Natural killer cell treated with Interleukin-12 subunit alpha and Interleukin-12 subunit beta and Interleukin-15 and Interleukin-18, amount 100 ng/mL, for 72 hours (primary cell): ENCODE measurements at regions not wholly inside any gene's neighbourhood (a gene's known extent, or its start where the extent isn't known, plus 50 kb on each side); places are given as distances from the start of the nearest gene placed in this dataset.
"Not testable (repeated sequence)": the region's sequence is repeated elsewhere in the genome, so short reads cannot be mapped to it uniquely, and the experiment has no call there.

Experiments
- ATAC-seq, 2 donors: fragments of 150-1000 bp; cut with Tn5 transposase in 1 of 2; sonication (Bioruptor Pico), chemical (Tn5 transposase) in 1 of 2; 2 replicates each; pipeline ENCODE4 v1.10.0; 2021
- DNase-seq: peaks from one replicate; pipeline ENCODE4 v3.0.0; 2022; ENCODE audit warnings: low spot score
- H3K27ac Mint-ChIP-seq, 2 donors: 1 replicate in 1 of 2; 2 replicates in 1 of 2; pipeline ENCODE4 v1.8.0; 2022; ENCODE audit warnings: mixed read lengths in 2 of 2, mild to moderate bottlenecking in 1 of 2, moderate library complexity in 1 of 2
- H3K27me3 Mint-ChIP-seq, 2 donors: 1 replicate in 1 of 2; 2 replicates in 1 of 2; pipeline ENCODE4 v1.8.0; 2022; ENCODE audit warnings: mixed read lengths in 2 of 2
- H3K36me3 Mint-ChIP-seq: one replicate; pipeline ENCODE4 v1.8.0; 2022; ENCODE audit warnings: mixed read lengths
- H3K4me1 Mint-ChIP-seq, 2 donors: 1 replicate in 1 of 2; 2 replicates in 1 of 2; pipeline ENCODE4 v1.8.0; 2022; ENCODE audit warnings: low read depth in 2 of 2, mixed read lengths in 2 of 2, mild to moderate bottlenecking in 1 of 2
- H3K4me3 Mint-ChIP-seq: one replicate; pipeline ENCODE4 v1.8.0; 2022; ENCODE audit warnings: mixed read lengths
- H3K9me3 Mint-ChIP-seq: 2 replicates; pipeline ENCODE4 v1.8.0; 2022; ENCODE audit warnings: mixed read lengths

DNA sequence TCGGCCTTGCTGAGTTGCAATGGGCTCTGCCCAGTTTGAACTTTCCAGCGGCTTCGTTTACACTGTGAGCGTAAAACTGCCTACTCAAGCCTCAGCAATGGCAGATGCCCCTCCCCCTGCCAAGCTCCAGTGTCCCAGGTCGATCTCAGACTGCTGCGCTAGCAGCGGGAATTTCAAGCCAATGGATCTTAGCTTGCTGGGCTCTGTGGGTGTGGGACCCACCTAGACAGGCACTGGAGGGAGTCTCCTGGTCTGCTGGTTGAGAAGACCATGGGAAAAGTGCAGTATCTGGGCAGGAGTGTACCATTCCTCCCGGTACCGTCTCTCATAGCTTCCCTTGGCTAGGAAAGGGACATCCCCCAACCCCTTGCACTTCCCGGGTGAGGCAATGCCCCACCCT, 88.2 kb downstream of the KLHL28 start:
- Mint-ChIP-seq H3K27me3 (peaks cover 10 to 19% of the 10 kb centered on the region in 2 donors), H3K4me3 (no peak overlapping the region), H3K4me1 (no peaks in the 10 kb centered on the region), H3K36me3 (peaks cover 6% of the 10 kb centered on the region), H3K27ac (no peak overlapping the region), H3K9me3 (peaks cover 3% of the 10 kb centered on the region)
- no peak for DNase-seq
- ATAC-seq = no peak

DNA sequence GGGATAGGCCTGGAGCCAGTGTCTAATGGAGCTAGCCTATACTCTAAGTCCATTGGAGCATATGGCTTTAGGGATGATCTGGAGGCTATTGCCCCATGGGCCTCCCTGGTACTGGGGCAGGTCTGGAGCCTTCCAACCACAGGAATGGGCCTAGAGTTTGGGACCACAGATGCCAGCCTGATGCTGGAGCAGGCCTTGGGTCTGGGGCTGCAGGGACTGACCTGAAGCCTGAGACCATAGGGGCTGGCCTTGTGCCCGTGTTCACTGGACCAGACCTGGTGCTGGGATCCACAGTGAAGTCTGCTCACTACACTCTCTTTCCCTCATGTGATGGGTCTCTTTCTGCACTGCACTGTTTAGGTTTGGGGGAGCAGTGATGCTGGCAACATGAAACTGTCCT, 95.0 kb downstream of the KLHL28 start:
- H3K4me1 Mint-ChIP-seq = no peaks in the 10 kb centered on the region
- H3K9me3 Mint-ChIP-seq = peaks cover 5% of the 10 kb centered on the region
- ATAC-seq = peak in 1 of 2 donors; percentile 58
- H3K27me3 Mint-ChIP-seq = peaks cover 7 to 14% of the 10 kb centered on the region in 2 donors
- no peak overlapping the region for H3K4me3 Mint-ChIP-seq
- no peak for DNase-seq
- no peaks in the 10 kb centered on the region for H3K36me3 Mint-ChIP-seq
- H3K27ac Mint-ChIP-seq = no peak overlapping the region

DNA sequence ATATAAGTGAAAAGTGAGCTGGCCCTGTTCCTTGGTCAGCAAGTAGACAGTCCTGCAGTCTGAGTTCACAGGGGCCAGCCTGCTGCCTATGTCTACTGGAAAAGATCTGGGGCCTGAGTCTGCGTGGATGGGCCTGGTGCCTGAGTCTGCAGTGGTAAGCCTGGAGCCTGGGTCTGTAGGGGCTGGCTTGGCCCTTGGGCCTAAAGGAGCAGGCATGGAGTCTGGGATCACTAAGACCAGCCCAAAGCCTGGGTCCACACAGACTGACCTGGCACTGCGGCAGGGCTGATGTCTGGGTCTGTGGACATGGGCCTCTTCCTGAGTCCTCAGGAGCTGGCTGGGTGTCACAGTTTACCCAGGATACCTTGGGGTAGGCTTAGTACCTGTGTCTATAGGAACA, 95.4 kb downstream of the KLHL28 start:
- no peak overlapping the region for H3K4me3 Mint-ChIP-seq
- H3K36me3 Mint-ChIP-seq = no peaks in the 10 kb centered on the region
- H3K27me3 Mint-ChIP-seq = peaks cover 7 to 14% of the 10 kb centered on the region in 2 donors
- no peak overlapping the region for H3K27ac Mint-ChIP-seq
- ATAC-seq (peak in 1 of 2 donors; percentile 20), DNase-seq (no peak)
- no peaks in the 10 kb centered on the region for H3K4me1 Mint-ChIP-seq
- H3K9me3 Mint-ChIP-seq = peaks cover 5% of the 10 kb centered on the region

DNA sequence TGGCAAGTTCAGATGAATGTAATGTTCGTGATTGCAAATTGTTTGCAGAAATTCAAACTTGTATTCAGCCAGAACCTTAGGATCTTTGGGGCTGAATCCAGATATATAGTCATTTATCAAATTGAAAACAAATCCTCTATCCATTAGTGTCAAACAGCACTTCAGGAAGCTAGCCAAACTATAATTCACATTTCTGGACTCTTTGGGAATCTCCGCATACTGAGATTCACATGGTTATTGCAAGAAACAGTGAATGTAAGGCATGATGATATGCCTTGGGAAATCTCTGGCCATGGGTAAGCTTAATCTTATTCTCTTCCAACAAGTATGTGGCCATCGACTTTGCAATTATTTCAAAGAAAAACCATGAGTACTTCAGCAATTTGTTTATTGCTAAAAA, 98.5 kb downstream of the KLHL28 start:
- H3K36me3 Mint-ChIP-seq = peaks cover 4% of the 10 kb centered on the region
- H3K27ac Mint-ChIP-seq = no peak overlapping the region
- H3K4me3 Mint-ChIP-seq = no peak overlapping the region
- DNase-seq (no peak), ATAC-seq (no peak)
- H3K9me3 Mint-ChIP-seq = peaks cover 2% of the 10 kb centered on the region
- no peaks in the 10 kb centered on the region for H3K4me1 Mint-ChIP-seq
- peaks cover 7 to 18% of the 10 kb centered on the region in 2 donors for H3K27me3 Mint-ChIP-seq

DNA sequence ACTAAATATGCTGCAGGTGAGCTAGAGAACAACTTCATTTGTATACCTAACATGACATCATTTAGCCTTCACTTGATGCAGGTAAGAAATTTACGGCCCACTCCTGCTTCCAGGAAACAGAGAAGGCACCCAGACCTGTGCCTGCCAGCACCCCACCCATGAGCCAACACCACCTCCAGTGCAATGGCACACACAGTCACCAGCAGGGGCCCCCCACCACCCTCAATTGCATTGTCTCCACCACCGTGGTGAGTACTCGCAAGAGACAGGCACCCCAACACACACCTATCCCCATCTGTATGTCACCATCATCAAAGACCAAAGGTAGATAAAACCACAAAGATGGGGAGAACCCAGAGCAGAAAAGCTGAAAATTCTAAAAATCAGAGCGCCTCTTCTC, 107.6 kb downstream of the KLHL28 start:
- DNase-seq (no peak), ATAC-seq (no peak)
- no peak overlapping the region for H3K27ac Mint-ChIP-seq
- no peaks in the 10 kb centered on the region for H3K9me3 Mint-ChIP-seq
- no peaks in the 10 kb centered on the region for H3K4me1 Mint-ChIP-seq
- peaks cover 5% of the 10 kb centered on the region for H3K36me3 Mint-ChIP-seq
- H3K27me3 Mint-ChIP-seq = peaks cover 7 to 25% of the 10 kb centered on the region in 2 donors
- H3K4me3 Mint-ChIP-seq = no peak overlapping the region

DNA sequence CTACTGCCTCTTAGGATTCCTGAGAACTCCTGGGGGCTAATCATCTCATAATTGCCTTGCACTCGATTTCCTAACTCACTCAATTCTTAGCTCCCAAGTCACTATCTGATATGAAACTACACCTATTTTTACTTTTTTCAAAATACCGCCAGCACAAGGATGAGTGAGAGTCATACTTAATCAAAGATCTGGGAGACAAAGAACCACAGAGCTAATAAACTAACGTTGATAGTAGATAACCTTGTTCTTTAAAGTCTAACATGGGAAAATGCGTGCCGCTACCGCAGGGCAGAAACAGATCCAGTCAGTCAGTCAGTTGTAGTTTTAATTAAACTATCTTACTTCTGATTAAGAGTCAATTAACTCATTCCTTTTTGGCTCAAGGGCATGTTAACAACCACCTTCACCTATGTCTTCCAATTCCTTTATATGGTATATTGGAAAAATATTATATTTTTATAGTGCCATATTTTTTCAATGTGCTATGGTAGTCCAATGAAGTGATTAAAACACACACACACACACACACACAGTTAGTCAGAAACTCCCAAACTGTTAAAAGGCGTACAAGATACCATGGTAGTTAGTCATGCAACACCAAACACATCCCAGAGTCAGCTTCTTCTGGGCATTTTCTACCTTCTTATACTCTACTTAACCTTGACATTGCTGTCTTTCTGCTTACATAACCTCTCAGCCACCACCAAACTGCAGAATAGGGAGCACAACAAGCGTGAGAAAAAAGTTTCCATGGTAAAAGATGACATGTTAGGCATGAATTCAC, 114.0 kb downstream of the KLHL28 start:
- Mint-ChIP-seq H3K9me3 (no peaks in the 10 kb centered on the region), H3K36me3 (no peaks in the 10 kb centered on the region), H3K4me1 (no peaks in the 10 kb centered on the region), H3K27ac (no peak overlapping the region), H3K27me3 (peaks cover 7 to 29% of the 10 kb centered on the region in 2 donors), H3K4me3 (no peak overlapping the region)
- DNase-seq (no peak), ATAC-seq (no peak)

DNA sequence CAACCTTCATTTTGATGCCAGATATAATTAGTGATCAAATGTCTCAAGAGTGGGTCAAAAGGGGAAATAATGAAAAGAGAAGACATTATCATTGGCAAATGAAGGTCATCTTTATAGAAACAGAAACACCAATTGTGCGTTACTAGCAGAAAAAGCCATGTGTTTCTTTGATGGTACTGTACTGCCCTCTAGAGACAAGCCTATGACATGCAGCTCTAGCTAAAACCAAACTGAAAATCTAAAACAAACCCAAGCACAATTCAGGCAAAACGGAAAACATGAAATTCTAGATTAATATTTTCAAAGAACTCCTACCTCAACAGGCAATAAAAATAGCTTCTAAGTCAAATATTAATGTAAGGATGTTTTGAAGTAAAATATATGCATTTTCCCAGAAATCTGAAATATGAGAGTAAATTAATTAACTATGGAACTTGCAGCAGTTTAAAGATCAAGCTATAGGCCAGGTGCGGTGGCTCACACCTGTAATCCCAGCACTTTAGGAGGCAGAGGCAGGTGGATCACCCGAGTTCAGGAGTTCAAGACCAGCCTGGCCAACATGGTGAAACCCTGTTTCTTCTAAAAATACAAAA, 115.4 kb downstream of the KLHL28 start:
- DNase-seq = no peak
- Mint-ChIP-seq H3K27me3 (peaks cover 7 to 29% of the 10 kb centered on the region in 2 donors), H3K9me3 (no peaks in the 10 kb centered on the region), H3K36me3 (no peaks in the 10 kb centered on the region), H3K4me1 (no peaks in the 10 kb centered on the region), H3K27ac (no peak overlapping the region), H3K4me3 (no peak overlapping the region)
- ATAC-seq = no peak

DNA sequence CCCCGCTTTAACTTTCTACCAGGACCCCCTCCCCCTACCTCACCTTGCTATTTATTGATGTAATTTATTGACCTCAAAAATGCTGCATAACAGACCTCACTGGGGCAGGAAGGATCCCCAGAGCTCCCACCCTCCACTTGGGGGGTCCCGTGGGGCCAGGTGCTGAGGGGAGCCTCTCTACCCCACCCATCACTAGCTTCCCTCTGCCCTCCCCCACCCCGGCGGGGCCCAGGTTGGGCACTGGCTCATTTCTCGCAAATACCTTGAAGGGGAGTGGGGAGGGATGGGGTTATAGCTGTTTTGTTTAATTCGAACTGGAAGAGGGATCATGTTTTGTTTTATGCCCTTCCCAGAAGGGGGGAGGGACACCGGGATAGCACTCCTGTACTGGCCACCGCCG, 125.8 kb downstream of the KLHL28 start:
- peaks cover 10 to 28% of the 10 kb centered on the region in 2 donors for H3K27me3 Mint-ChIP-seq

DNA sequence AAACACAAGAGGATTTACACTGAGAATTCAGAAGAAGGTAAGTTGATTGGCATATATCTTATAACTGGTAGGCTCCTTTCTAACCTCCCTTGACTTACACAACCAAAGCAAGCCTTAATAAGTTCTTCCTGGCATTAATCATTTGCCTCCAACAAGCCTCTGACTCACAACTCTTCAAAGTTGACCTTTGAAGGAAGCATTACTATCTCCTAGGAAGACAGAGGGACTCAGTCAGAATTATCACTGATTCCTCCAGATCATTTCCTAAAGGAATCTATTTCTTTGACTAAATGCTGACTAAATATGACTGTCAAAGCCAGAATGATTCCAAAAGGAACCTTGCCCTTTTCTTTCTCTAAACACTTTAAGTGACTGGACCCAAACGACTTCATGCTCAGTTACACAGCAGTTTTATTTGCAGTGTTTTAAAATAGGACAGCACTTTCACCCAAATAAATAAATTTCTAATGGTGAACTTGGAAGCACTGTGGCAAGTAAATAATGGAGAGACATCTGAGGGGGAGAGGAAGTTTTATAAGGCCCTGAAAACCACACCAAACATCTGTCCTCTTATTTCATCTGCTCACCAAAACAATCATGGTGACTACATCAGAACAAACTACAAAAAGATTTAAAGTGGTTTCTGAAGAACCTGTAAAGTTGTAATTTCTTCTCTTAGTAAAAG, 128.2 kb downstream of the KLHL28 start:
- Mint-ChIP-seq H3K4me3 (no peak overlapping the region), H3K36me3 (no peaks in the 10 kb centered on the region), H3K9me3 (peaks cover 7% of the 10 kb centered on the region), H3K27ac (no peak overlapping the region), H3K4me1 (no peaks in the 10 kb centered on the region), H3K27me3 (peaks cover 9 to 16% of the 10 kb centered on the region in 2 donors)
- no peak for ATAC-seq
- DNase-seq = no peak

More for the DNA sequence above, 125.8 kb downstream of the KLHL28 start:
- not testable (repeated sequence) for H3K36me3 Mint-ChIP-seq, H3K9me3 Mint-ChIP-seq, H3K27ac Mint-ChIP-seq, ATAC-seq, H3K4me3 Mint-ChIP-seq, H3K4me1 Mint-ChIP-seq, DNase-seq

DNA sequence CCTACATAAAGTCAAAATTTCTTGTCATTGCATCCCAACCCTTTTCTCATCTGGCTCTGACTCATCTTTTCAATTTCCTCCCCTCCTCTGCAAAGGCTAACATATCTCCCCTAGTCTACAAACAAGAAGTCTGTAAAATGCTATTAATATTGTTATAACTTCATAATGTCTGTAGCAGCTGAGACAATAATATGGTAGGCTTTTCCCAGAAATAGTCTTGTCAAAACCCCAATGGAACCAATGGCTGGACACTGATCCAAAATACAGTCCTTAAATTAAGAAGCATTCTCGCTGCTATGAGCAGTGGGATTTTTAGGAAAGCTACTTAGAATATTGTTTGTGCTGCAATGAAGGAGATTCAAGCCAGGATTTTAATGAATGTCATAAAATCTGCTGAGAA, 131.4 kb downstream of the KLHL28 start:
- DNase-seq = no peak
- no peaks in the 10 kb centered on the region for H3K4me1 Mint-ChIP-seq
- no peak for ATAC-seq
- H3K4me3 Mint-ChIP-seq = no peak overlapping the region
- no peaks in the 10 kb centered on the region for H3K36me3 Mint-ChIP-seq
- H3K27me3 Mint-ChIP-seq = peaks cover 9 to 14% of the 10 kb centered on the region in 2 donors
- no peak overlapping the region for H3K27ac Mint-ChIP-seq
- peaks cover 12% of the 10 kb centered on the region for H3K9me3 Mint-ChIP-seq

DNA sequence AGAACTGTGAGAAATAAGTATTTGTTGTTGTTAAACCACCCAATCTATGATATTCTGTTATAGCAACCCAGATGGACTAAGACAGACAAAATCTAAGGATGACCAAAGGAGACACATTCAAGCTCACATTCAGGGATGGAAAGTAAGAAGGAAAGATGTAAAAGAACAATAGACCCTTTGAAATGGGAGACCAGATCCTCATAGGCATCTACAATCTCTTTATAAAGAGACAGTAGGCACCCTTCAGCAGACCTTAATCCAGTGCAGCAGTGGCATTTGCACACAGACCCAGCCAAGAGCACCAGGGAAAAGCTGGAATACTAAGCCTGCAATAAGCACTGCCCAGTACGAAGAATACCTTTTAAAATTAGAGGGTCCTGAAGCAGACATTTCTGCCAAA, 132.7 kb downstream of the KLHL28 start:
- H3K4me3 Mint-ChIP-seq = no peak overlapping the region
- no peaks in the 10 kb centered on the region for H3K4me1 Mint-ChIP-seq
- no peak for DNase-seq
- H3K36me3 Mint-ChIP-seq = no peaks in the 10 kb centered on the region
- no peak overlapping the region for H3K27ac Mint-ChIP-seq
- ATAC-seq = no peak
- peaks cover 9% of the 10 kb centered on the region for H3K9me3 Mint-ChIP-seq
- H3K27me3 Mint-ChIP-seq = peaks cover 6 to 8% of the 10 kb centered on the region in 2 donors

DNA sequence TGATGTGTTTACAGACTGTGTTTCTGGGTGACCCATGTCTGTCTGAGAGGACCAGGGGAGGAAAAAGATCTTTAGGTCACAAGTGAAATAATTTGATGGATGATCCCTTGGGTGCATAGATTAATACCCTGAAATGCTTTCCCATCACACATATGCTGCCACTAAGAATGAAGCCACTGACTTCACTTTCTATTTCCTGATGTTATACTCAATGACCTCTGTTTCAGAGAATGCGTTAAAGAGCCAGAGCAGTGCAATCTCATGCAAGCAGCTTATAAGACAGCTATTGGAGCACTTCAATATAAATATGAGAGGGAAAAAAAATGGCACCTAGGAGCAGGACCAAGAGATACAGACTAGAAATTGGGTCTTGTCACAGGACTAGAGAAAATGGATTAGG, 133.7 kb downstream of the KLHL28 start:
- no peaks in the 10 kb centered on the region for H3K4me1 Mint-ChIP-seq
- peaks cover 12% of the 10 kb centered on the region for H3K9me3 Mint-ChIP-seq
- no peak overlapping the region for H3K4me3 Mint-ChIP-seq
- DNase-seq = no peak
- peaks cover 4% of the 10 kb centered on the region for H3K36me3 Mint-ChIP-seq
- no peak overlapping the region for H3K27ac Mint-ChIP-seq
- H3K27me3 Mint-ChIP-seq = peaks cover 6 to 13% of the 10 kb centered on the region in 2 donors
- ATAC-seq = no peak

DNA sequence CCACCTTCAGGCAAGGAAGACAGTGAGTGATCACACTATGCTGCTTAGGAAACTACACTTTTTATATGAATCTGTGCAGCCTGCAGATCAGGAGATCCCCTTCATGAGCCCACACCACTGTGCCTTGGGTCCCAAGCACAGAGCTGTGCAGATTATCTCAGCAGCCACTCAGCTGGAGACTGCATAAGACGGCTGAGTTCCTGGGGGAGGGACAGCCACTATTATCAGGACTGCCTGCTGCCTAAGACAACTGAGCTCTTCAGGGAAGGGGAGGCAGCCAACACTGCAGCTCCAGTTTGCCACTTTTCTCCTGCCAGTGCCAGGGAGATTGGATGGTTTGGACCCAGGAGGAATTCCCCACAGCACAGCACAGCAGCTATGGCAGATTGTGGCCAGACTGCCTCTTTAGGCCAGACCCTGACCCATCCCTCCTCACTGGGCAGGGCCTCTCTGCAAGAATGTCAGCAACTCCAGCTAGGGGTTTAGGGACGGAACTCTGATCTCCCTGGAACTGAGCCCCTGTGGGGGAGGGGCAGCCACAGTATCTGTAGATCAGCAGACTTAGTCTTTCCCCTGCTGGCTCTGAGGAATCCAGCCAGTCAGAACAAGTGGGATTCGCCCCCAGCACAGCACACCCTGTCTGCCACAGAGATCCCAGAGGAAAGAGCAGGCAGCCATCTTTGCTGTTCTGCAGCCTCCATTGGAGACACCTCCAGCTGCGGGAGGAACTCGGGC, 141.3 kb downstream of the KLHL28 start:
- Mint-ChIP-seq H3K27ac (no peak overlapping the region), H3K27me3 (peaks cover 2 to 24% of the 10 kb centered on the region in 2 donors)
- no peak for DNase-seq

More for the DNA sequence above, 141.3 kb downstream of the KLHL28 start:
- ATAC-seq = no peak
- Mint-ChIP-seq H3K9me3 (peaks cover 3% of the 10 kb centered on the region), H3K4me3 (no peak overlapping the region), H3K36me3 (peaks cover 4% of the 10 kb centered on the region), H3K4me1 (no peaks in the 10 kb centered on the region)
